Ecto neural progenitor cell (in vitro differentiated cells): ENCODE measurements at regions not wholly inside any gene's neighbourhood (a gene's known extent, or its start where the extent isn't known, plus 50 kb on each side); places are given as distances from the start of the nearest gene placed in this dataset.

Source experiments
- DNase-seq: peaks from one replicate; pipeline ENCODE4 v3.0.0-alpha.2; 2018; ENCODE audit warnings: low spot score

- no peak for DNase-seq
Observed at GRCh38 chr22:27391092-27391770, 410.3 kb downstream of the MN1 start.

DNA sequence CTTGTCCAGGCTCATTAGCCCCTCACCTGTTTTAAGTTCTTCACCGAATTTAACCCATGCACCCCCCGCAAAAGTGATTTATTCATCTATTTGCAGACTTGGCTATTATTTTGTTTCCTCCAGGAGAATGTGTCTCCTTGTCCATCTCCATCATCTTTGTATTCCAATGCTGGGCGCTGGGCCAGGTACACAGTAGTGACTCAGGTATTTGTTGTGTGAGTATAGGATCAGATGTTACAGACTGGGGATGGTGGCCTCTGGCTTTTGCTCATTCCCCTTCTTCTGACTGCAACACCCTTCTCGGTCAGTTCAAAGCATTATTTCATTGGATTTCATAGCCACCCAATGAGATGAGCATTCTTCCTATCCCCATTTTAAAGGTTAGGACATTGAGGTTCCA, 408.2 kb downstream of the MN1 start:
- DNase-seq = no peak

- no peak for DNase-seq
Observed at GRCh38 chr22:27394806-27395404, 406.7 kb downstream of the MN1 start.

DNA sequence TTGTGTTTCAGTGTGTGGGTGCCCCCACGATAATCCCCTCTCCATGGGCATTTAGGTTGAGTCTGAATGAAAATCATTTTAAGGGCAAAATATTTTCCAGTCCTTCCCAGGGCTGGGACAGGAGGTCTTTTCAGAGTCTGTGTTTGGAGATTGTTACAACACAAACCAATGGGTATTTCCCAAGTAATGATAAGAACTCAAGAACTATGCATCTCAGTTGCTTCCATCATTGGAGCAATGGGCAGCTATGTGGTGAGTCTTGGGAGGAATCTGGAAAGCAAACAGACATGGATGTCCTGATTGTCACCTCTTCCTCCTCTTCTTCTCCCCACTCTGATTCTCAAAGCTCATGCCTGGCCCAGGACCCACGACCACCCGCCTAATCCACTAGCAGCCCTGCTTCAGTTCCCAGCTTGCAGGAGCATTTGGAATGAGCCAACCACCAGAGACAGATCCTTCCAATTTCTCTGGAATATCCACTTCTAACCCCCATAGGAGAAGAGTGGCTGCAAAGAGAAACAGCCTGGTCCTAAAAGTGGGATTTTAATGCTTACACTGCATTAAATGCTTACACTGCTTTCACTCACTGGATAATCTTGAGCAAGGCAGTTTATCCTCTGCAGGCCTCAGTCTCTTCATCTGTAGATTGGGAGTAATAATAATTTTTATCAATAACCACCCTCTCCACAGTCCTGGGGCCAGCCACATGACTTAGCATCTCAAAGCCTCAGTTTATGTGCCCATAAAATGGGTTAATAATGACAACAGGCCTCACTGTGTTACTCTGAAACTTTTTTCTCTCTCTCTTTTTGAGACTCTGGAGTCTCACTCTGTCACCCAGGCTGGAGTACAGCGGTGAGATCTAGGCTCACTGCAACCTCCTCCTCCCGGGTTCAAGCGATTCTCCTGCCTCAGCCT, 404.3 kb downstream of the MN1 start:
- DNase-seq = no peak

DNA sequence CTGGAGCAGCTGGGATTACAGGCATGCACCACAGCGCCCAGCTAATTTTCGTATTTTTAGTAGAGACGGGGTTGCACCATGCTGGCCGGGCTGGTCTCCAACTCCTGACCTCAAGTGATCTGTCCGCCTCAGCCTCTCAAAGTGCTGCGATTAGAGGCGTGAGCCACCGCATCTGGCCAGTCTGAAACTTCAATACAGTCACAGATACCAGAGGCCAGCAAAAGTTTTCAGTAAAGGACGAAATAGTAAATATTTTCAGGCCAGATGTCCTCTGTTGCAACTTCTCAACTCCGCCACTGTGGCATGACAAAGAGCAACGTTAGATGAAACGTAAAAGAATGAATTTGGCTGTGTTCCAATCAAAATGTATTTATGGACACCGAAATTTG, 403.6 kb downstream of the MN1 start:
- no peak for DNase-seq

- DNase-seq = no peak
Observed at GRCh38 chr22:27399161-27399560, 402.4 kb downstream of the MN1 start.

DNA sequence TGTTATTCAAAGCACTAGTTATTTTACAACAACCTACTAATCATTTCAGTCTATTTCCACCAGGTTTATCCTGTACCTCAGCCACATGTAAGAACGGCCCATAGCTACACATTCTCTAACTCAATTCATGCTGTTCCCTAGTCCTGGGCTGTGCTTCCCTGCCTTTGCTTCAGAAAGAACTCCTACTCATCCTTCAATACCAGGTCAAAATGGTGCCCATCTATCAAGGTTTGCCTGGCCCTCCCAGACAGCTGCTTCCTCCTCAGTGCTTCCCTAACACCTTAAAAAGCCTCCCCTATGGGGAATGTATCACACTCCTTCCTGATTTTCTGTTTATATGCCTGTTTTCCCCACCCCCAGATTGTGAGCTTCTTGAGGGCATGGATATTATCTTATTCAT, 400.7 kb downstream of the MN1 start:
- no peak for DNase-seq

GRCh38 chr22:27401321-27401720, 400.2 kb downstream of the MN1 start:
- no peak for DNase-seq

DNA sequence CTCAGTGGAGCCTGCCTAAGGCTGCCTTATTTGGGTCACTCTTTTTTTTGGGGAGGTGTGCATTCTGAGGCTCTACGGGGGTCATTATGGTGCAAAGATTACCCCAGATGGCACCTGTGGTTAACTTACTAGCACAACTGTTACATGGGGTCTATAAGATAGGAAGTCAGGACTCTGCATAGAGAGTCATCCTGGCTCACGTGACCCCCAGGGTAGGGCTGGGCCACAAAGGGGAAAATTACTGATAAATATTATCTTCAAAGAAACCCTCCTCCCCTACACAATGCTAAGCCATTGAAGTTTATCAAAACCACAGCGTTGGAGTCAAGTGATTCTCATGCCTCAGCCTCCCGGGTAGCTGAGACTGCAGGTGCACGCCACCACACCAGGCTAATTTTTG, 397.1 kb downstream of the MN1 start:
- no peak for DNase-seq

- peak; percentile 76 for DNase-seq
Observed at GRCh38 chr22:27405672-27406388, 395.7 kb downstream of the MN1 start.

DNA sequence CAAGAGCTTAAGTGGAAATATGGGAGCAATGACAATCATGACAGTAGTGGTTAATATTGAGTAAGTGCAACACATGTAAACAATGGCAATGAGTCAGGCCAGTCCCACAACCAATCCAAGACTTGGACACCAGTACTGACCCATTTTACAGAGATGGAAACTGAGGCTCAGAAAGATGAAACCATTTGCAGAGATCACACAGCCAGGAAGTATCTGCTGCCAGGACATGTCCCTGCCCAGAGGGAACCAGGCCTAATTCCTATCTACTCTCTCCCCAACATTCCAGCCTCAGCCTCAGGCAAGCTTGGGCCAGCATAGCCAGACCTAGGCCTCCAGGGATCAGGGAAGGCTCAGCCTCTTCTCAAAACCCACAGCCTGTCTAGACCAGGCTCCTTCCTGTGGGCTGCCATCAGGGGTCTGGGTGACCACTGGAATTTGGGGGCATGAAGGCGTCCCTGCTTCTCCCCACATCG, 395.1 kb downstream of the MN1 start:
- no peak for DNase-seq

GRCh38 chr22:27407369-27407985, 394.1 kb downstream of the MN1 start:
- DNase-seq = no peak

DNA sequence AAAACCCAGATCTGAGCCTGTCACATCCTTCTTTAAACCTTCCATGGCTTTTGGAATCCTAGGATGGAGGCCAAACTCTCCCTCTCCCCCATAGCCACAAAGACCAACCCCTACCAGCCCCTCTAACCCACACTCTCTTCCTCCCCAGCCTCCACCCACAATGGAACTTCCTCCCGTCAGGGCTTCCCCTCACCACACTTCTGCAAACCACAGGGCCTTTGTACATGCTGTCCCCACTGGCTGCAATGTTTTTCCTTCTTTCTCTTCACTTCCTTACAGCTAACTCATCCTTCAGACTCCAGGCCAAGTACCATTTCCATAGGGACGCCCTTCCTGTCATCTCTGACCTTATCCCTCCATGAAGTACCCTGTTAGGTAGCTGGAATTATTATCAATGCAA, 393.5 kb downstream of the MN1 start:
- no peak for DNase-seq

GRCh38 chr22:27409299-27409698, 392.3 kb downstream of the MN1 start:
- no peak for DNase-seq

- no peak for DNase-seq
Observed at GRCh38 chr22:27412866-27413445, 388.6 kb downstream of the MN1 start.

GRCh38 chr22:27413702-27414101, 387.9 kb downstream of the MN1 start:
- no peak for DNase-seq

GRCh38 chr22:27416511-27417420, 384.8 kb downstream of the MN1 start:
- DNase-seq = no peak

- no peak for DNase-seq
Observed at GRCh38 chr22:27417421-27417814, 384.1 kb downstream of the MN1 start.

DNA sequence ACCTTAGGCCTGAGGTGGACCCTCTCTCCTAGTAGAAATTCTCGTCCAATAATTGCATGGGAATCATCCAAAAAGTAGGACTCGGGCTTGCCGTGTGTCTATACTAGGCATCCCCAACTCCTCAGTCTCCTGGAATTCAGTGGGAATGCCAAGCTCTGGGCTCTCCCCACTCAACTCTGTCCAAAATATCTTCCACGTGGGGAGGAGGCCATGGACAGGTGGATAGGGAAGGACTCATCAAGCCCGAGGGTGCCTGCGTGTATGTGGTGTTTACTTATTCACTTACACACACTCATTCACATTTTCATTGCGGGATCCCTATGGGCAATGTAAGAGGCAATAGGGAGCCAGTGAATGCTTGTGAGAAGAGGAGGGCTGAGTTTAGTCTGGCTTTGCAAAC, 383.3 kb downstream of the MN1 start:
- no peak for DNase-seq

- no peak for DNase-seq
Observed at GRCh38 chr22:27419473-27419872, 382.1 kb downstream of the MN1 start.
